ENCODE measurements at regions not wholly inside any gene's neighbourhood (a gene's known extent, or its start where the extent isn't known, plus 50 kb on each side); places are given as distances from the start of the nearest gene placed in this dataset.

DNA sequence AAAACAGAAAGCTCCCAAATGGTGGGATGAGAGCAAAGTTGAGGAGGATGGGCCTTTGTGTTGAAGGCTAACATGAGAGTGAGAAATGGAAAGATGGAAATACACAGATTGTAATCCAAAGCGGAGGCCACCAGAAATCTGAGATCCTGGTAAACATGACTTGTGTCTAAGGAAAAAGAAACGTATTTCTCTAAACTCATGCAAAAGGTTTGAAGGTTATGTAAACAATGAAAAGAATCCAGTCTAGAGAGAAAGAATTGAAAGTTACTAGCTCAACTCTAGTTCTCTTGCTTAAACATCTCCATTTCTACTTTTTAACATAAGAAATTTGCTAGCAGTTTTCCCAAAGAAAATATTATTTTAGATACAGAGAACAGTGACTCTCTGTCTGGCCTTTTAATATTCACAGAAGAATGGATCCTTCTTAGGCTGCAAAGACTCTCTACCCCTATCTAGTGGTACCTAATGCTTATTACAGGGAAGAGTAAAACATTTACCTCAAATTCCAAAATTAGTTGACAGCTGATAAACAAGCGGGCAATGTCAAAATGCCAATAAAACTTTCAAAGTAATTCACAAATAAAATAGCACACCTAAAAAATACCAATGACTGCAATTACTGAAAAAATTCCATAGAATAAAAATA, 75.8 kb upstream of the SOX5 start:
- TF ChIP-seq EZH2 (IDR thresholded peaks at IDR 0.05; ENCODE audit: insufficient read depth, low read length) = no peak
- TF ChIP-seq, protein P1, sequence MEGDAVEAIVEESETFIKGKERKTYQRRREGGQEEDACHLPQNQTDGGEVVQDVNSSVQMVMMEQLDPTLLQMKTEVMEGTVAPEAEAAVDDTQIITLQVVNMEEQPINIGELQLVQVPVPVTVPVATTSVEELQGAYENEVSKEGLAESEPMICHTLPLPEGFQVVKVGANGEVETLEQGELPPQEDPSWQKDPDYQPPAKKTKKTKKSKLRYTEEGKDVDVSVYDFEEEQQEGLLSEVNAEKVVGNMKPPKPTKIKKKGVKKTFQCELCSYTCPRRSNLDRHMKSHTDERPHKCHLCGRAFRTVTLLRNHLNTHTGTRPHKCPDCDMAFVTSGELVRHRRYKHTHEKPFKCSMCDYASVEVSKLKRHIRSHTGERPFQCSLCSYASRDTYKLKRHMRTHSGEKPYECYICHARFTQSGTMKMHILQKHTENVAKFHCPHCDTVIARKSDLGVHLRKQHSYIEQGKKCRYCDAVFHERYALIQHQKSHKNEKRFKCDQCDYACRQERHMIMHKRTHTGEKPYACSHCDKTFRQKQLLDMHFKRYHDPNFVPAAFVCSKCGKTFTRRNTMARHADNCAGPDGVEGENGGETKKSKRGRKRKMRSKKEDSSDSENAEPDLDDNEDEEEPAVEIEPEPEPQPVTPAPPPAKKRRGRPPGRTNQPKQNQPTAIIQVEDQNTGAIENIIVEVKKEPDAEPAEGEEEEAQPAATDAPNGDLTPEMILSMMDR (IDR thresholded peaks at IDR 0.05; ENCODE audit: insufficient read depth, low read depth, low read length) = peak; percentile 25
